ENCODE measurements at regions not wholly inside any gene's neighbourhood (a gene's known extent, or its start where the extent isn't known, plus 50 kb on each side); places are given as distances from the start of the nearest gene placed in this dataset.

- no peak overlapping the region for H3K27ac Mint-ChIP-seq
- H3K27me3 Mint-ChIP-seq (ENCODE audit: low read depth), result no peaks in the 10 kb centered on the region
- peaks cover 4% of the 10 kb centered on the region for H3K9me3 Mint-ChIP-seq
- H3K4me3 Mint-ChIP-seq, result no peak overlapping the region
- TF ChIP-seq ATF6 (CRISPR knock-in tag; IDR thresholded peaks at IDR 0.05) (no peak), ATF3 (CRISPR knock-in tag; conservative IDR thresholded peaks at IDR 0.05) (no peak), NR3C1 (CRISPR knock-in tag; conservative IDR thresholded peaks at IDR 0.05; ENCODE audit: low read depth) (no peak), FOXJ3 (CRISPR knock-in tag; IDR thresholded peaks at IDR 0.05; ENCODE audit: borderline replicate concordance) (no peak), NFATC4 (CRISPR knock-in tag; IDR thresholded peaks at IDR 0.05) (no peak), TEAD4 (CRISPR knock-in tag; IDR thresholded peaks at IDR 0.05) (no peak), ZNF219 (CRISPR knock-in tag; IDR thresholded peaks at IDR 0.05; ENCODE audit: borderline replicate concordance) (no peak), ELF4 (CRISPR knock-in tag; IDR thresholded peaks at IDR 0.05; ENCODE audit: low read depth) (no peak), NR2C2 (CRISPR knock-in tag; IDR thresholded peaks at IDR 0.05) (no peak), ZNF425 (CRISPR knock-in tag; conservative IDR thresholded peaks at IDR 0.05) (no peak), NFE2L1 (CRISPR knock-in tag; IDR thresholded peaks at IDR 0.05) (no peak), ARID4B (CRISPR knock-in tag; IDR thresholded peaks at IDR 0.05; ENCODE audit: borderline replicate concordance) (no peak), ERG (CRISPR knock-in tag; IDR thresholded peaks at IDR 0.05) (no peak), RELA (CRISPR knock-in tag; IDR thresholded peaks at IDR 0.05; ENCODE audit: borderline replicate concordance) (no peak), ZNF671 (CRISPR knock-in tag; IDR thresholded peaks at IDR 0.05) (no peak), SP1 (CRISPR knock-in tag; conservative IDR thresholded peaks at IDR 0.05) (no peak), EMX1 (CRISPR knock-in tag; IDR thresholded peaks at IDR 0.05) (no peak), GRHL2 (CRISPR knock-in tag; IDR thresholded peaks at IDR 0.05; ENCODE audit: insufficient replicate concordance, severe bottlenecking) (no peak)
- ChIA-PET CTCF (no interaction called here), POLR2A (no interaction called here)
- DNase-seq (ENCODE audit: low spot score), result no peak
- H3K36me3 Mint-ChIP-seq, result peaks cover 37% of the 10 kb centered on the region
- ATAC-seq, result no peak
- H3K4me1 Mint-ChIP-seq, result peaks cover 54% of the 10 kb centered on the region
These were observed 111.5 kb upstream of the UGT8 start for GRCh38 chr4:114487101-114487500.

All from WTC11 (cell line).